ENCODE measurements at regions not wholly inside any gene's neighbourhood (a gene's known extent, or its start where the extent isn't known, plus 50 kb on each side); places are given as distances from the start of the nearest gene placed in this dataset.

GRCh38 chr3:168511428-168512014, 415.8 kb upstream of the GOLIM4 start:
- Mint-ChIP-seq H3K27ac (ENCODE audit: low read depth, unreplicated experiment) (no peak overlapping the region), H3K27me3 (ENCODE audit: insufficient read depth, unreplicated experiment) (peaks cover 69% of the 10 kb centered on the region), H3K4me3 (ENCODE audit: unreplicated experiment) (no peak overlapping the region), H3K36me3 (ENCODE audit: insufficient read depth, unreplicated experiment) (no peaks in the 10 kb centered on the region), H3K9me3 (ENCODE audit: unreplicated experiment) (no peaks in the 10 kb centered on the region), H3K4me1 (ENCODE audit: insufficient read depth, unreplicated experiment) (no peaks in the 10 kb centered on the region)
- peak; percentile 16 for DNase-seq (ENCODE audit: unreplicated experiment)
- intact Hi-C loops (cut with micrococcal nuclease) = loop anchor here (1.0 to 5.0 kb wide), 2 partner anchors 111 to 336 kb away; no protein-coding TSS in a partner anchor
- POLR2A ChIA-PET = no interaction called here
- peak; percentile 49 for TF ChIP-seq CTCF (IDR thresholded peaks at IDR 0.05; ENCODE audit: unreplicated experiment)
- BruUV-seq (replicated peaks) = no TSS peak
- CTCF ChIA-PET = interaction anchor here (0.7 to 1.9 kb wide), 6 partner anchors 11 to 336 kb away, joined by 3 to 9 read pairs (median 4); no protein-coding TSS in a partner anchor

GRCh38 chr3:168506589-168506988, 410.9 kb upstream of the GOLIM4 start:
- CTCF ChIA-PET = interaction anchor here (0.6 to 0.7 kb wide), 3 partner anchors 26 to 340 kb away, joined by 3 to 4 read pairs (median 3); no protein-coding TSS in a partner anchor
- H3K4me3 Mint-ChIP-seq (ENCODE audit: unreplicated experiment) = no peak overlapping the region
- POLR2A ChIA-PET = no interaction called here

GRCh38 chr3:168501570-168501969, 405.8 kb upstream of the GOLIM4 start:
- no peak for DNase-seq (ENCODE audit: unreplicated experiment)
- ChIA-PET CTCF (no interaction called here), POLR2A (no interaction called here)
- Mint-ChIP-seq H3K4me3 (ENCODE audit: unreplicated experiment) (no peak overlapping the region), H3K4me1 (ENCODE audit: insufficient read depth, unreplicated experiment) (no peaks in the 10 kb centered on the region), H3K9me3 (ENCODE audit: unreplicated experiment) (no peaks in the 10 kb centered on the region), H3K36me3 (ENCODE audit: insufficient read depth, unreplicated experiment) (no peaks in the 10 kb centered on the region), H3K27ac (ENCODE audit: low read depth, unreplicated experiment) (no peak overlapping the region), H3K27me3 (ENCODE audit: insufficient read depth, unreplicated experiment) (peaks cover 100% of the 10 kb centered on the region)
- no peak for TF ChIP-seq CTCF (IDR thresholded peaks at IDR 0.05; ENCODE audit: unreplicated experiment)
- BruUV-seq (replicated peaks) = no TSS peak
- intact Hi-C loops (cut with micrococcal nuclease) = no loop called here

More at GRCh38 chr3:168506589-168506988, 410.9 kb upstream of the GOLIM4 start:
- H3K9me3 Mint-ChIP-seq (ENCODE audit: unreplicated experiment) = no peaks in the 10 kb centered on the region
- H3K4me1 Mint-ChIP-seq (ENCODE audit: insufficient read depth, unreplicated experiment) = no peaks in the 10 kb centered on the region
- H3K27me3 Mint-ChIP-seq (ENCODE audit: insufficient read depth, unreplicated experiment) = peaks cover 72% of the 10 kb centered on the region
- H3K36me3 Mint-ChIP-seq (ENCODE audit: insufficient read depth, unreplicated experiment) = no peaks in the 10 kb centered on the region
- no peak for TF ChIP-seq CTCF (IDR thresholded peaks at IDR 0.05; ENCODE audit: unreplicated experiment)
- BruUV-seq (replicated peaks) = no TSS peak
- intact Hi-C loops (cut with micrococcal nuclease) = no loop called here
- DNase-seq (ENCODE audit: unreplicated experiment) = no peak
- H3K27ac Mint-ChIP-seq (ENCODE audit: low read depth, unreplicated experiment) = no peak overlapping the region

- no peak for TF ChIP-seq CTCF (IDR thresholded peaks at IDR 0.05; ENCODE audit: unreplicated experiment)
- no peak for DNase-seq (ENCODE audit: unreplicated experiment)
- no peaks in the 10 kb centered on the region for H3K9me3 Mint-ChIP-seq (ENCODE audit: unreplicated experiment)
- POLR2A ChIA-PET = no interaction called here
- no peak overlapping the region for H3K4me3 Mint-ChIP-seq (ENCODE audit: unreplicated experiment)
- H3K4me1 Mint-ChIP-seq (ENCODE audit: insufficient read depth, unreplicated experiment) = no peaks in the 10 kb centered on the region
- peaks cover 88% of the 10 kb centered on the region for H3K27me3 Mint-ChIP-seq (ENCODE audit: insufficient read depth, unreplicated experiment)
- CTCF ChIA-PET = interaction anchor here (1.4 kb wide), 1 partner anchor 13 kb away, joined by 4 read pairs; no protein-coding TSS in a partner anchor
- BruUV-seq (replicated peaks) = no TSS peak
- intact Hi-C loops (cut with micrococcal nuclease) = no loop called here
- no peaks in the 10 kb centered on the region for H3K36me3 Mint-ChIP-seq (ENCODE audit: insufficient read depth, unreplicated experiment)
- no peak overlapping the region for H3K27ac Mint-ChIP-seq (ENCODE audit: low read depth, unreplicated experiment)
Measured at GRCh38 chr3:168498194-168498593, 402.5 kb upstream of the GOLIM4 start.
